CD4-positive, alpha-beta T cell treated with Interleukin-15 for 4 hours (primary cell): ENCODE measurements at regions not wholly inside any gene's neighbourhood (a gene's known extent, or its start where the extent isn't known, plus 50 kb on each side); places are given as distances from the start of the nearest gene placed in this dataset.
"Not testable (repeated sequence)": the region's sequence is repeated elsewhere in the genome, so short reads cannot be mapped to it uniquely, and the experiment has no call there.

ENCODE experiments used
- DNase-seq: peaks from one replicate; pipeline ENCODE4 v3.0.0-alpha.2; 2020; ENCODE audit warnings: low spot score

- DNase-seq = no peak
Measured at GRCh38 chr1:60849401-60849800, 233.0 kb upstream of the NFIA start.

- DNase-seq = no peak
Measured at GRCh38 chr1:60848583-60849188, 233.7 kb upstream of the NFIA start.

- no peak for DNase-seq
Measured at GRCh38 chr1:60847855-60848582, 234.3 kb upstream of the NFIA start.

GRCh38 chr1:60847391-60847790, 235.0 kb upstream of the NFIA start:
- DNase-seq = no peak

GRCh38 chr1:60845659-60846058, 236.7 kb upstream of the NFIA start:
- DNase-seq = not testable (repeated sequence)

GRCh38 chr1:60842304-60842703, 240.1 kb upstream of the NFIA start:
- no peak for DNase-seq

- DNase-seq = no peak
Measured at GRCh38 chr1:60841116-60842046, 241.0 kb upstream of the NFIA start.

GRCh38 chr1:60840476-60840875, 241.9 kb upstream of the NFIA start:
- DNase-seq = not testable (repeated sequence)

GRCh38 chr1:60835649-60836048, 246.7 kb upstream of the NFIA start:
- no peak for DNase-seq

GRCh38 chr1:60833173-60833572, 249.2 kb upstream of the NFIA start:
- DNase-seq = no peak

GRCh38 chr1:60832367-60832766, 250.0 kb upstream of the NFIA start:
- DNase-seq = no peak

- DNase-seq = no peak
Measured at GRCh38 chr1:60831780-60832179, 250.6 kb upstream of the NFIA start.

GRCh38 chr1:60828944-60829343, 253.4 kb upstream of the NFIA start:
- DNase-seq = no peak

GRCh38 chr1:60826320-60827094, 255.9 kb upstream of the NFIA start:
- no peak for DNase-seq

GRCh38 chr1:60825593-60825992, 256.8 kb upstream of the NFIA start:
- no peak for DNase-seq

- DNase-seq = no peak
Measured at GRCh38 chr1:60823151-60823550, 259.2 kb upstream of the NFIA start.

GRCh38 chr1:60822252-60822651, 260.1 kb upstream of the NFIA start:
- no peak for DNase-seq

- DNase-seq = no peak
Measured at GRCh38 chr1:60821156-60821555, 261.2 kb upstream of the NFIA start.

- DNase-seq = no peak
Measured at GRCh38 chr1:60818969-60819701, 263.2 kb upstream of the NFIA start.

- no peak for DNase-seq
Measured at GRCh38 chr1:60813071-60813470, 269.3 kb upstream of the NFIA start.
